SK-N-MC (cell line): ENCODE measurements at regions not wholly inside any gene's neighbourhood (a gene's known extent, or its start where the extent isn't known, plus 50 kb on each side); places are given as distances from the start of the nearest gene placed in this dataset.

Experiments used
- EZH2 ChIP-seq: fragments of 200-600 bp; sonication (generic); IDR thresholded peaks from one replicate; pipeline ENCODE4 v1.6.1; 2017; ENCODE audit warnings: antibody characterized with exemption
- POLR2AphosphoS5 ChIP-seq: IDR thresholded peaks from 2 replicates; pipeline ENCODE4 v1.6.1; 2012; ENCODE audit warnings: mild to moderate bottlenecking, low read depth, low read length, borderline replicate concordance

DNA sequence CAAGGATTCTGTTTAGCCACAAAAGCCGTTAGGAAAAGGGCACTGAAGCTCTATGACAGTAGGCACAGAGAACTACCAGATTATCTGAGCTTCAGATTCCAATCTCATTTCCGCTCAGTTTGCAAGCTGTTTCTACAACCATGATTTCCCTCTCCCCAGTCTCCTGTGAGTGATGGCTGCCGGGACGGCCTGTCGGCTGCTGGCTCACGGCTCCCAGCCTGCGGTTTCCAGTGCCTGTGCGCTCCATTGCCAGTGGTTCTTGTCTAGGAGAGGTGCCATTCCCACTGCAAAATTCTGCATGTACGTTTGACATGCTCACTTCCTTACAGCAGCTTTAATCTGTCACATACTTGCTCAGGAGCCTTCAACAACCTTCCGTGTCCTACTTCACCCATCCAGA is 429.1 kb upstream of the FRG1 start:
- TF ChIP-seq POLR2AphosphoS5 (no peak), EZH2 (no peak)
